Fibroblast of mammary gland (primary cell): ENCODE measurements at regions not wholly inside any gene's neighbourhood (a gene's known extent, or its start where the extent isn't known, plus 50 kb on each side); places are given as distances from the start of the nearest gene placed in this dataset.

Experiments used
- DNase-seq: peaks from one replicate; pipeline ENCODE4 v3.0.0-alpha.2; 2010; ENCODE audit warnings: low read depth
- H3K4me3 ChIP-seq: 2 replicates; pipeline ENCODE4 v1.5.1; 2011; ENCODE audit warnings: low read depth, mild to moderate bottlenecking, low read length, moderate library complexity; ENCODE audit not compliant: control insufficient read depth
- TF ChIP-seq, protein P1 (sequence below): conservative IDR thresholded peaks from 2 replicates; pipeline ENCODE4 v1.5.1; 2011; ENCODE audit warnings: low read depth, low read length, inconsistent platforms; ENCODE audit not compliant: control insufficient read depth, insufficient read depth

DNA sequence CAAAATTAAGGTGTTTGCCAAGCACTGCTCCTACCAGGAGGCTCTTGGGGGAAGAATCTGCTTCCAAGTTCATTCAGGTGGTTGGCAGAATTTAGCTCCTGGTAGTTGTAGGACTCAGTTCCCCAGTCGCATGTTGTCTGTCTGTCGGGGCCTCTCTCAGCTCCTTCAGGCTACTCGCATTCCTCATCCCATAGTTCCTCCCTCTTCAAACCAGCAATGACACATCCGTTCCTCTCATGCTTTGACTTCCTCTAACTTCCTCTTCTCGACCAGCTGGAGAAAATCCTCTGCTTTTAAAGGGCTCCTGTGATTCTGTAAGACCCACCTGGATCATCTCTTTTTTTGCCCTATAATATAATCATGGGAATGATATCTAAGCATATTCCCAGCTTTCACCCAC, 108.1 kb downstream of the PMP22 start:
- DNase-seq: peak; percentile 41
- no peak overlapping the region for H3K4me3 ChIP-seq
- TF ChIP-seq, protein P1, sequence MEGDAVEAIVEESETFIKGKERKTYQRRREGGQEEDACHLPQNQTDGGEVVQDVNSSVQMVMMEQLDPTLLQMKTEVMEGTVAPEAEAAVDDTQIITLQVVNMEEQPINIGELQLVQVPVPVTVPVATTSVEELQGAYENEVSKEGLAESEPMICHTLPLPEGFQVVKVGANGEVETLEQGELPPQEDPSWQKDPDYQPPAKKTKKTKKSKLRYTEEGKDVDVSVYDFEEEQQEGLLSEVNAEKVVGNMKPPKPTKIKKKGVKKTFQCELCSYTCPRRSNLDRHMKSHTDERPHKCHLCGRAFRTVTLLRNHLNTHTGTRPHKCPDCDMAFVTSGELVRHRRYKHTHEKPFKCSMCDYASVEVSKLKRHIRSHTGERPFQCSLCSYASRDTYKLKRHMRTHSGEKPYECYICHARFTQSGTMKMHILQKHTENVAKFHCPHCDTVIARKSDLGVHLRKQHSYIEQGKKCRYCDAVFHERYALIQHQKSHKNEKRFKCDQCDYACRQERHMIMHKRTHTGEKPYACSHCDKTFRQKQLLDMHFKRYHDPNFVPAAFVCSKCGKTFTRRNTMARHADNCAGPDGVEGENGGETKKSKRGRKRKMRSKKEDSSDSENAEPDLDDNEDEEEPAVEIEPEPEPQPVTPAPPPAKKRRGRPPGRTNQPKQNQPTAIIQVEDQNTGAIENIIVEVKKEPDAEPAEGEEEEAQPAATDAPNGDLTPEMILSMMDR: no peak

DNA sequence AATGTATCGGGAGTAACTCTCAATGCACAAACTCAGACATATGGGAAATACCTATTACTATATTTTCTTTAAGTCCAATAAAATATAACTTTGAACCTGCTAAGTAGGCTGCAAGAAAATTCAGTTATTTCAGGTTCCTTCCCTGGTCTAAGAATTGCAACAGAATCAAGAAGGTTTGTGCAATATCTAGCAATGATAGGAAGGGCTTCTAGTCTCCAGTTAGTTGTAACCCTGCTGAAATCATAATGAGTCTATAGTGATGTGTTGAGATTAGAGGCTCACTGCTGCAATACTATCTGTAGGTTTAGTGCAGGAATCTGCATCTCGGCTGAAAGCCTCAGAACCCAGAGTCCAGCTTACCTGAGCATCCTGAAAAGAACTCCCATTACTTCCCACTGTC, 110.5 kb downstream of the PMP22 start:
- TF ChIP-seq, protein P1: no peak
- no peak overlapping the region for H3K4me3 ChIP-seq
- peak; percentile 49 for DNase-seq

DNA sequence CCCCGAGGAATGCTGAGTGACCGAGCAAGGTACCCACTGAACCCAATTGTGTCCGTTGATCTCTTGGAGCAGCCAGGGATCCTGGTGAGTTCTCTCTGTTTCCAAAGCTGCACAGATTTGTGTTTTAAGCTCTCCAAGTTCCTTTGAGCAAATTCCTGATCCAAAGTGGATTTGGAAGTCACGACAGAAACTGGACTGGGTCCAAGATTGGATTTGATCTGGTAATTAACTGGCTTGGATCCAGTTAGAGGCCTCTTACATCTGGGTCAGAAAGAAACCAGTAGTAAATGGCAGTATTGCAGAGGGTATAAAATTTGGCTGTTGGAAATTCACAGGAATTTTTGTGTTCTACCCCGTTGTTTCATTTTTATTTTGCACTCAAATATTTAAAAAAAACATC, 119.5 kb downstream of the PMP22 start:
- no peak for DNase-seq
- TF ChIP-seq, protein P1: no peak
- H3K4me3 ChIP-seq: no peak overlapping the region

DNA sequence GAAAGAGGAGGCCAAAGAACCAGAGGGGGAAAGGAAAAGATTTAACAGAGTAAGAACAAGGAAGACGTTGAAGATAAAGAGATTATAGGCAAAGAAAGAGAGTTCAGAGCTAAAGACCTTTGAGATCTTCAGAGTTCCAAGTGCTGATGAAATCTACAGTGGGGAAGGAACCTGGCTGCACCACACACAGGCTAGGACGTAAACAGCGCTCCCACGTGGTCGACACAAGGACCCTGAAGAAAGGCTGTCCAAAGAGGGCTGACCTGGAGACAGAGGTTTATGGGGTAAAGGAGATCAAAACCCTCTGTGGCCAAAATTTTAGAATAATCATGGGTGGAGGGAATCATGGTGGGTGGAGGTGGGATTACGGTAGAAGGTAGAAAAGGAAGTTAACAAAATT, 121.6 kb downstream of the PMP22 start:
- TF ChIP-seq, protein P1: no peak
- no peak for DNase-seq
- H3K4me3 ChIP-seq: no peak overlapping the region

DNA sequence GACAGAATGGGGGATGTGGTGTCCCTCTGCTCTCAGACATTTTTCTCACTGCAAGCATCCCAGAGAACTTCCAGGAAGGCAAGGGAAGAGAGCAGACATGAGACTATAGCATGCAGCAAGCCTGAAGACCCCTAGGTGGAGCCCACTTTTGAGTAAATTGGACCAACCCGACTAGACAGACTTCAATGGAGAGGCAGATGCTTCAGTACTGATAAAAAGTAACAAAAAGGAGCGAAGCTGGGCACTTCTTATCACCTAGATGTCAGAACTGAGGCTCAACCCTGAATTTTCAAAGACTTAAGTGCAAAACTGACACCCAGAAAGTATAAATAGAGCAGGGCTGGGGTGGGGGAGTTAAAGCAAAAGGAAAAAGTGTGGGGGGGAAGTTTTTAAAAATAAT, 130.8 kb downstream of the PMP22 start:
- TF ChIP-seq, protein P1: no peak
- no peak for DNase-seq
- no peak overlapping the region for H3K4me3 ChIP-seq

DNA sequence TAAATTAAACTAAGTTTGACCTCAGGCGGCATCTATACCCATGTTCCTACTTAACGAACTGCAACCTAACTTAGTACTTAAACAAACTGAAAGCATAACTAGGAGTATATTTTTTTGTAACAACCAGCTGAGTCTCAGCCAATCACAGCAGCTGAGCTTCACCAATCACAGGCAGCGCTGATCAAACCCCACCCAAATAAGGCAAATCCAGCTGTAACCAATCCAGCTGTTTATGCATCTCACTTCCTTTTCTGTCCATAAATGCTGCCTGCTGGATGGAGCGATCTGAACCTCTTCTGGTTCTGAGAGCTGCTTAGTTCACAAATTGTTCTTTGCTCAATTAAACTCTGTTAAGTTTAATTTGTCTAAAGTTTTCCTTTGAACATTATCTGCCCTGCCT, 131.3 kb downstream of the PMP22 start:
- no peak overlapping the region for H3K4me3 ChIP-seq
- TF ChIP-seq, protein P1: no peak
- no peak for DNase-seq

DNA sequence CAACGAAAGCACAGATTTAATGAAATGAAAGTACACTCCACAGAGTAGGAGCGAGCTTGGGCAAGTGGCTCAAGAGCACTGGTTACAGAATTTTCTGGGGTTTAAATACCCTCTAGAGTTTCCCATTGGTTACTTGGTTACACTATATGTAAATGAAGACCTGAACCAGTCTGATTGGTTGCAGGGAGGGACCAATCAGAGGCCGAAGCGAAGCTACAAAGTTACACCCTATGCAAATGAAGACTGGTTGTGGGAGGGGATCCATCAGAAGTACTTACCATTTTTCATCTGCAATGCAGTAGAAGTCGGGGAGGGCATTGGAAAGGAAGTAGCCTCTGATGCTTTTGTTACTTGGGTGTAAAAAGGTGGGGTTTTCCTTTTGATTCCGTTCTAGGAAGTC, 132.0 kb downstream of the PMP22 start:
- no peak for DNase-seq
- TF ChIP-seq, protein P1: no peak
- H3K4me3 ChIP-seq: no peak overlapping the region
